GM21717 (cell line): ENCODE measurements at regions not wholly inside any gene's neighbourhood (a gene's known extent, or its start where the extent isn't known, plus 50 kb on each side); places are given as distances from the start of the nearest gene placed in this dataset.

Experiments used
- ATAC-seq: cut with Tn5 transposase; IDR thresholded peaks from one replicate; pipeline ENCODE4 v1.9.1; 2021; ENCODE audit warnings: mild to moderate bottlenecking, moderate library complexity; ENCODE audit not compliant: unreplicated experiment

DNA sequence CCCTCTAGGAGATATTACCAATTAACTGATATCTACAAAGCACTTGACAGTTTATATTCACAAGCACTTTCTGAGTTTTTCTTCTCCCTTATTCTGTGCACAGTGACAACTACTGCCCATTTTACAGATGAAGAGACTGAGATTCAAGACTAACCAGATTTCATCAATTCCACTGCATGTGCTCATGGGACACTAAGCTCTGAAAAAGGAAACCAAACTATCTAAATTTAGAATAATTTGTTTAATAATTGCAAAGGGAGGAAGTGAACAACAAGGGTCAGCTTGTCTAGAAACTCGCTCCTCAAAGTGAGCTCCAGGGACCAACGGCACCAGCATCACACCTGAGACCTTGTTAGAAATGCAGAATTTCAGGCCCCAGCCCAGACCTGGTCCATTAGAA is 50.8 kb upstream of the MYLIP start:
- peak; percentile 82 for ATAC-seq

DNA sequence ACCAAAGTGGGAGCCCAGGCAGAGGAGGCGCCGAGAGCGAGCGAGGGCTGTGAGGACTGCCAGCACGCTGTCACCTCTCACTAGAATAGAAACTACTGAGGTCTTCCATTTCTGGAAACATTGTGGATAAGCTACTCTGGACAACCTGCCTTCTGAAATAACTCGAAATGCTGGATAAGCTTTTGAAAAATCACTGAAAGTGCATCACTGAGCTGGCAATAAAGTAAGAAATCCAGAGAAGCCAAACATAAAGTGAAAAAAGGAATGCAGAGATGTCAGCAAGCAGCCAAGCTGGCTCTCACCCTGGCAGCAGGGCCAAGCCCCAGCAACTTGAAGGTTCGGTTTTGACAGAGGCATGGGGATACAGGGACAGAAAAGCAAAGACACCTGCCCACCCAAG is 59.2 kb upstream of the MYLIP start:
- no peak for ATAC-seq

DNA sequence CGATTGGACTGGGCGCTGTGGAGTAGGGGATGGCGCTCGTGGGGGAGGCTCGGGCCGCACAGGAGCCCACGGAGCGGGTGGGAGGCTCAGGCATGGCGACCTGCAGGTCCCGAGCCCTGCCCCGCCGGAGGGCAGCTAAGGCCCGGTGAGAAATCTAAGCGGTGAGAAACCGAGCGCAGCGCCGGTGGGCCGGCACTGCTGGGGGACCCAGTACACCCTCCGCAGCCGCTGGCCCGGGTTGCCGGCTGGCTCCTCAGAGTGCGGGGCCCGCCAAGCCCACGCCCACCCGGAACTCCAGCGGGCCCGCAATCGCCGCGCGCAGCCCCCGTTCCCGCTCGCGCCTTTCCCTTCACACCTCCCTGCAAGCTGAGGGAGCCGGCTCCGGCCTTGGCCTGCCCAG is 59.7 kb upstream of the MYLIP start:
- ATAC-seq = no peak

DNA sequence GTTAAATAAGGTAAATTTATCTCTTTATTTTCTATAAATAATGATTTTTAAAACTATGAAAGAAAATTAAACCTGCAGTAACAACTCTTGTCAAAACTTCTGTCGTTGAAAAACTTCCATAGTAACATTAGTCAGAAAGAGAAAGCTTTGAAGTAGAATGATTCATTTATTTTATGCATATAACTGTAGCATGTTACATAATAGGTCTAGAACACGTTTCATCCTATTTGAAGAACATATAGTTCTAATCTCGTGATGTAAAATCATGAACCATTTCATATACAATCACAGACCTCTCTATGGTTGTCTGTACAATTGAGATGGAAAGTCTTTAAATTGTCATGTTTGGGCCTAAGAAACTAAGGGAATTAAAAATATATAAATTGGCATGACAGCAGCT is 61.3 kb upstream of the MYLIP start:
- ATAC-seq = no peak

DNA sequence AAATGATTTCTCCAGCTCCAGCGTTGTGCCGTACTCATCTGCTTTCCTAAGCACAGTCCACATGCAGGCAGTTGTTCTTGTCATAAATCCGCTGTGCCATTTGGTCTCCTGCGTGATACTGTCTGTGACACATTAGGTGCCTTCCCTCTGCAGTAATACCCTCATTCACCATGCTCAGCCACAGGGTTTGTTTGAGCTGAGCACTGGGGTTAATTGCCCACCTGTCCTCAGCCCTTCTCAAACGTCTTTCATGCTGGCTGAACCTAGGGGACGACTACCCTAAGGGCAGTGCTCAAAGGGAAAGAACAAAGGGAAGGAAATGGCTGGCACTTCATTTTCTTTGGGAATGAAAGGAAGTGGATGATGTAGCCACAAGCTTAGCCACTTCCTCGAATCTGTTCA is 64.2 kb upstream of the MYLIP start:
- no peak for ATAC-seq

DNA sequence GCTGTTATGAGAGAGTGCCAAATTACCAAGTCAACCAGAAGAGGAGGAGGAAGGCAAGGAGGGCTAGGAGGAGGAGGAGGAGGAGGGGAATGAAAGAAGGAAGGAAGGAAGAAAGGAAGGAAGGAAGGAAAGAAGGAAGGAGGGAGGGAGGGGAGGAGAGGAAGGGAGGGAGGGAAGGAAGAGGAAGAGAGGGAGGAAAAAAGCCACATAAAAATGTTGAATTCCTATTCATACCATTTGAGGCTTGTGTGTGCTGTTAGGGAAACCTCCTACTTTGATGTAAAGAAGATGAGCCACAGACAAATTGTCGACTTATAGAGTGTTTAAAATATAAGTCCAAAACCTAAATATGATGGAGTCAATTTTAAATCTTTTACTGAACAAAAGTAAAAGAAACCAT is 65.3 kb upstream of the MYLIP start:
- no peak for ATAC-seq

DNA sequence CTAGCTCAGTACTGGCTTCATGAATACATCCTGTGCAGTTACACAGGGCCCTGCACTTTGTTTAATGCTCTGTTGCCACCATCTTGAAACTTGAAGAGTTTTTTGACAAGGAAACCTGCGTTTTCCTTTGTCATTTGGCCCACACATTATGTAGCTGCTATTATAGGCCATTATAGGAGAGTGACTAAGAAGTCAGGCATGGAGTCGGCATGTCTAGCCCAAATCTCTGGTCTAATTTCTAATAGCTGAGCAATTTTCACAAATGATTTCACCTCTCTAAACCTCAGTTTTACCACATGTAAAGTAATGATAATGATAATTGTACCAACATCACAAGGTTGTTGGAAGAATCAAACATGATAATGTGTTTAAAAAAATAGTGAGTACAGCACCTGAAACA is 67.1 kb upstream of the MYLIP start:
- ATAC-seq = no peak

DNA sequence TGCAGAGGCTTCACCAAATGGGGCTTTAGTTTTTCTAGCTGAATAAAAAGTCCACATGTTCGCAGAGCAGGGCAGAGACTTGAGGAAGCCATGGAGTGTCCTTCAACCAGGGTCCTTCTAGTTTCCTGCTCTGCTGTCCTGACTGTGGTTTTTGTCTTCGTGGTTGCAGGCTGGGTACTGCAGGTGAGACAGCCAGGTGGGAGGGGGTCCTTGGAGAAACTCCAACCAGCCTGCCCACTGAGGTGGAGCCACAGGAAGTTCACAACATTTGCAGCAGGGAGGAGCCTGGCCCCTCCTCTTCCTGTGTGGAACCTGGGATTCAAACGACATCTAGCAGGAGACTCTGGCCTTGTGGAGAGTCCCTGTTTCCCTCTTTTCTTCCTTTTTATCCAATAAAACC is 68.8 kb upstream of the MYLIP start:
- no peak for ATAC-seq

DNA sequence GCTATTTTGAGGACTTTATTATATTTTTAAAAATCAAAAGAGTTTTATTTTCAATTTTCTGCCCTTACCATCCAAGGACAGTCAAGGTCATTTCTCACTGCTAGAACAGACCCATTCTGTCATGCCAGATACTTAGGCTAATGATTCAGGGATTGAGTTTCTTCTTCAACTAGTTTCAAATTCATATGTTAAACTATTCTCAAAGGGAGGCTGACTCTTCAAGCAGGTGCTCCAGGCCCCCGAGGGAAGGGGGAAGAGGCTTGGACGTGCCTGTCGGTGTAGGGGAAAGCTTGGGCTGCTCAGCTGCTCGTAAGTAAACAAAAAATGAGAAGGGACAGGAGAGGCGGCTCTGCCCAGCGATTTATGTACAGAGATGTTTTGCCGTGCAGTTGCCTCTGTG is 69.4 kb upstream of the MYLIP start:
- no peak for ATAC-seq

DNA sequence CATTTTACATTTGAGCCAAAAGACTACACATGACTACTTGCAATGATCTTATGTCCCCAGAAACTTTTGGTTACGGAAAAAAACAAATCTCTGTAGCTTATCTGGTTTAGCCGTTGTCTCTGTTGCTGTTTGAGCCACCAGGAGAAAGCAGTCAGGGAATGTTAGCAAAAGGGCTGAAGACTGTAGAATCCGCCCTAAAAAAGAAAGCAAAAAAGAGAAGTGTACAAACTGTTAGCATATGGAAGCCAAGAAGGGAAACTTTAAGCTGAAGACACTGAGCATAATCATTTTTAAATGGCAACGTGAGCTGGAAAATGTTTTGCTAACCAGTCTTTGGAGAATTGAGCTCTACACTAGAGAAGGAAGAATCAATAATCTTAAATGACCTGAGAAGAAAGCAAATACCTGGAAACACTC is 69.9 kb upstream of the MYLIP start:
- no peak for ATAC-seq

DNA sequence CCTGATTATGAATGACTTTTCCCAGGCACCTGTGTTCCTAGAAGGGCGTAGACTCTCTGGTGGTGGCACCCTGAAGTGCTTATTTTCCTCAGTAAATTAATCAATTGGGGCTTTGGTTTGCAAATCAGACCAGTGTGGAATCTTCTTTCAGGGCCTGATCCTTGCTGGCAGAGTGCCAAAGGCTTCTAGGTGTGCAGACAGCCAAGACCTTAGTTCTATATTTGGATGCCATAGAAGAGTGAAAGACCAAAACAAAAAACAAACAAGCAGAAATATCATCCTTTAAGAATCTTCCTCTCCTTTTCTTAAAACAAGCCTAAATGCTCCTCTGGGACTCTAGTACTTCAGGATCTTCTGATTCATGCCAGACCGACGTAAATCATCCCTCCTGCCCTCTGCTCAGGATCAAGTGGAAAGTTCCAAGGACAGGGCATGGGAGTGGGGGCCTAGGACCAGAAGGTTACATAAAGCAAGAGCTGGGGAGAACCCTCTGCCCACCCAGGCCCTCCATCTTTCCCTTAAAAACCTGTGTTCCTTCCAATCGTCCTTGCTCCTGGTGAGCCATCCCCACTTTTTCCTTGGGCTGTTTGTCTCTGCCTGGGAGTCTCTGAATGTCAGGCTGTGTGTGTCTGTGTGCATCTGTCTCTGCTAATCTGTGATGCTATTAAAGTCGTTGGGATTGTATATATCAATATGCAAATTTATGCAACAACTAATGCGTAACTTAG is 70.5 kb upstream of the MYLIP start:
- ATAC-seq = no peak

DNA sequence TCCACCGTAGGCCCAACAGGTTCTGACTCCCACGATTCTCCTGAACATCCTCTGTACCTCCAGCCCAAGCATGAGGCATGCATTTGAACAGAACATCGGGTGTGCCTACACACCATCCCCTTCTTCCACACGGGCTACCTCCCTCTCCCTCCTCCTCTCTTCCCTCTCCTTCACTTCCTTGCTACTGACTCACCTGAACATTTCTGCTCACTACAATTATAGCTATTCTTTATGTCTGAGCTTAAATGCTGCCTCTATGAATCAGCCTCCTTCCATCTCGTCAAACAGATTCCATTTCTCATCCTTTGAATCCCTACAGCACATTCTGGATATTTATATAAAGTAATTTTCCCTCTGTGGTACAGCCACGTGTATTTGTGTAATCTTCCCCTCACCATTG is 71.4 kb upstream of the MYLIP start:
- no peak for ATAC-seq

DNA sequence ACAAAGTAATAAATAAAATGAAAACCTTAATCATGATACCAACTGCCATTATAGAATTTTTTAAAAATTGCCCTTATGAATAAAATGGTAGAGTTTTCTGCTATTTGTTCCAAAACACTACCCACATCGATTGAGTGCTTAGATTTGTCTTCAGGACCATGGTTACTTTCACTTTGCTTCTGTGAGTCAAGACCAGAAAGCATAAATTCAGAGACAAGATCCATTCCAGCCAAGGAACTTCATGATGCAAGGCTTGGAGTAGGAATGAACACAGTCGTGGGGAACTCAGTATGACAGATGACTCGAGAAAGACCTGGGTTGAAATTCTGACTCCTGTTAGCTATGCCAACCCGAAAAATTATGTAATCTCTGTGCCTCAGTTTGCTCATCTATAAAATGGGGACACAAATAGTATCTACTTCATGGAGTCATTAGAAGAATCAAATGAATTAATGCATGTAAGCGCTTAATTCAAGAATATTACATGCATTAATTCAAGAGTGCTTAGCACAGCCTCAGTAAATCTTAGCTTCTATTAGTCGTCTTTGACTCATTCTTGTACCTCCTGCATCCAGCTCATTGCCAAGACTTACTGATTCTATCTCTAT is 72.5 kb upstream of the MYLIP start:
- ATAC-seq = no peak

DNA sequence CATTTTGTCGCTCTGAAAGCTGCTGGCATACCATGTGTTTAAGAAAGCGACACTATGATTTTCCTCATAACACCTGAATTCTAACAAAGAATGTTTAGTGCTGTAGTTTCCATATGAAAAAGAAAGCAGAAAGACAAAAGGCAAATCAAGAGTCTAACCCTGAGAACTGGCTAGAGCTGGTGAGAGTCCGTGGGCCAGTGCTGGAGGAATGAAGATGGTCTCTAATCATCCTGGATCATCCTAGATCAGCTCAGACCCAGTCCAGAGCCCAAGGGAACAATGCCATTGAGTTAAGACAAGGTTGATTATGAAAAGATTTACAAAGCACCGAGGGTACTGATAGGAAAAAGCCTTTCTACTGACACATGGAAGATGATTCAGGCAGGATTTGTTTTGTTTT is 73.0 kb upstream of the MYLIP start:
- no peak for ATAC-seq

DNA sequence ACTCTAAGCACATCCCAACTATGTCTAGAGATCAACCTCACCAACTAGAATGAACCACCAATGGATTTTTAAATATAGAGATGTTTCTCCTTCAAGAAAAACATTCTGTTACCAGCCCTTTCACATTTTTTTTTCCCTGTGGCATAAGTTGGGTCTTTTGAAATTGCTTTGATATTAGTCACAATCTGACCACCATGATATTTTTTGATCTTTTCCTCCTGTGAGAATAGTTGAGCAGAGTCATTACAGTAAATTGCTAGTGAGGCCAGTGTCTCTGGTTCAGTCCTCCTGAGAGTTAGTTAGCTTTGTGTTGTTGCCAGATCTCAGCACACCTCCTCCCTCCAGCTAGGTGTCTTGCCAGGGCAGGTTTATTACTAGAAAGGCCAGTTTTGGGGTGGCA is 79.7 kb upstream of the MYLIP start:
- ATAC-seq = no peak

DNA sequence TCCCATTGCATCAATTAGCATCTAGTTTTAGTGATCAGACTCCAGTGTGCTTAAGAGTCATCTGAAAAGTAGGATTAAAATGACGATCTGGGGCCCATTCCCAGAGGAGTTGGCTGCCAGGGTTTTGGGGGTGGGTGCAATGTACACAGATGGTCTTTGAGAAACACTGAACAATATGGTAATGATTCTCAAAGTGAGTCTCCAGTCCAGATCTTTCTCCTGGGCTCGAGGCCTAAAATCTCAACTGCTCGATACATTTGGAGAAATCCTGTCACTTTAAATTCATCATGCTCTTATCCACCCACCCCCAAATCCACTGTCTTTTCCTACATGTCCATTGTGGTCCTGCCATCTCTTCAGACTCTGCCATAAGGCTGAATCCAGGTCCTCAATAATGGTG is 80.7 kb upstream of the MYLIP start:
- ATAC-seq = no peak

DNA sequence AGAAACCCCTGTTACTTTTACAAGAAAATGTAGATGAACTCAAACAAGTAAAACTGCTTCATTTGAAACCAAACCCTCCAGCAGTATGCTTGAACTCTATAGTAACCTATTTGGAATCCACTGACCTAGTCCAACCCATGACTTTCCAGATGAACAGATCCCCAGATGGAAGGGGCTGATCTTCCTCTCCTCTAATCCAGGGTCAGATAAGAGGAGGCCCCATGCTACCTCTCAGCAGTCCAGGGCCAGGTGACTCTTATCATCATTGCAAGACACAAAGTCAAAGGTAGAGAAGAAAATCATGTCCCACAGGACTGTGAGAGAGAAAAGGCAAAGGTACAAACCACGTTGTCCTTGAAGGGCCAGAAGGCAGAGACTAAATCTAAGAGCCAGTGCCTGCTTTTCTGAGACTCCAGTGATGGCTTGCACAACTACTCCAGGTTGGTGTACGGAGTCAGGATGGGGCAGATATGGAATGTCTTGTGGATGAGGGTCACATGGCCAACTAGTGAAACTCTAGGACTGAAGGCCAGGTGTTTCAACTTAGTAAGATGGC is 81.4 kb upstream of the MYLIP start:
- ATAC-seq = no peak

DNA sequence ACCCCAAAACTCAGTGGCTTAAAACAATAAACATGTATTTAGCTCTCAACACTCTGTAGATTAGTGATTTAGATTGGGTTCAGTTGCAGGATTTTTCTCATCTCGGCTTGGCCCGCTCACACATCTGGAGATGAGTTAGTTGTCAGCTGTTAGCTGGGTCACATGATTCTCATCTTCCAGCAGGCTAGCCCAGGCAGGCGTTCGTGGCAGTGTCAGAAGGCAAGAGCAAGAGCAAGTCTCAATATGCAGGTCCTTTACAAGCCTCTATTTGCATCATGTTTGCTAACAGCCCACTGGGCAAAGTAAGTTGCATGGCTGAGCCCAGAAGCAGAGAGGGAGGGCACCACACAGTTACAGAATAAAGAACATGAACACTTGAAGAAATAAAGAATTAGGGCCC is 83.6 kb upstream of the MYLIP start:
- no peak for ATAC-seq

DNA sequence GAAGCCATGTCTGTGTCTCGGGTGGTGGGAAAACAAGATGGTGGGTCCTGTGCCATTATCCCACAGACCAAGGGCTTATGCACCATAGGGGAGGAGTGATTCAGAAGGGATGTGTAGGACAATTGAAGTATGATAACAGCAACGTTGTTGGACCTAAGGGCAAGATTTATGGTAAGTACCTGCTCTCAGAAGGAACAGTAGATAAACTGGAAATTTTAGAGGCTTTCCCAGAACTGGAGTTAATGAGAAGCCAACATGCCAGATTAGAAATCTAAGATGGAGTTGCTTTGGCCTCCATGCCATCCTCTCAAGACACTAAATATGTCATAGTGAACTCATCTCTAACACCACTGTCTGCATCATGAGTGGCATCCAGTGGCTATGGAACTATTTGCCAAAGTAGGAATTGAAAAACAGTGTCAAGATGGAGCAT is 84.7 kb upstream of the MYLIP start:
- no peak for ATAC-seq

DNA sequence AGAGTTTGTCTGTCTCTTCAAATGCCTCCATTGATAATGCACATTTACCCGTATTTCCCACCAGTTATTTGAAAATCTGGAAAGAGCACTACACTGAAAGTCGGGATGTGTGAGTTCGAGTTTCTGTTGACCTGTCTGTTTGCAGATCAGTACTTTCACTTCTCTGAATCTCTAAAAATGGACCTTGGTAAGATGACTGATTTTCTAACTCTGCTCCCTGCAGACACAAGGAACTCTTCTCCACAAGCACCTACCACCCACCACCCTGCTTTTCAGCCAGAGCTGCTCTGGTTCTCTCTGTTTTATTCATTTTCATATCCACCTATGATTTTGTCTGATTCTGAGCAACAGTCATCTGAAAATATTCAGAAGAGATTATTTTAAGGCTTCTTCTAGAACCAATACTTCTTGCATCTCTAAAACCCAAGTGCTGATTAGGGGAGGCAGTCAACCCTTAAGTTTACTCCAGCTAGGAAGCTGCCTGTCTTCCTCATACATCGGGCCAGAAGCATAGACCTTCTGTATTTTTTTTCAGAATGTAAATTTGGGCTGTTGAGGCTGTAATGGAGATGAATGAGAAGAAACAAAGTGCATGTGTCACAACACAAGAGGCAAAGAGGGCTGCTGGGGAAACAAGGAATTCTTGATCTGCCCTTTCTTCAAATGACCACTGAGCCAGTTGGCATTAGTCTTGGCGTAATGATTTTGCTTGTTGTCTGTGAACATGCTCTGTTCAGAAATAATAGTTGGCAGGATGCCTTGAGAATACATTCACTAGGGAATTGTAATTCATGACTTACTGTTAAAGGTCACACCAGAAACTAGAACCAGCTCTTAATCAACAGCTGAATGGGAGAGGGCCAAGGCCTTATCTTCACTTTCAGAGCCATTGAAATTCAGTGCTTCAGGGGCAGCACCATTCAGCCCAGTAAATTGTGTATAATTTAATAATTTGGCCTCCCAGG is 85.4 kb upstream of the MYLIP start:
- ATAC-seq = peak; percentile 80

DNA sequence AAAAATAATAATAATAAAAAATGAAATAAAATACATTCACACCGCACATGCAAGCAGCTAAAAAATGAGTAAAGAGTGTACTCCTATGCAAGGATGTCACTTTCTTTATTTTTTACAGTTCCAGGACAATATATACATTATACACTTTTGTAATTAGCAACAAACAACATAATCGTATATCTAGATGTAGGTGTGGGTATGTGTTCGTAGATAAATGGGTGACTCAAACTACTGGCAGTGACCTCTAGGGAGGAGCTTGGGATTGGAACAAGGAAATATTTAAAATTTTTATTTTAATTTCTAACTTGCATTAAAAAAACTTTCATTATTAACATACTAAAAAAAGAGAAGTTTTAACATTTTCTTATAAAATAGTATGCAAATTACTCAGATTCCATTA is 86.1 kb upstream of the MYLIP start:
- no peak for ATAC-seq

DNA sequence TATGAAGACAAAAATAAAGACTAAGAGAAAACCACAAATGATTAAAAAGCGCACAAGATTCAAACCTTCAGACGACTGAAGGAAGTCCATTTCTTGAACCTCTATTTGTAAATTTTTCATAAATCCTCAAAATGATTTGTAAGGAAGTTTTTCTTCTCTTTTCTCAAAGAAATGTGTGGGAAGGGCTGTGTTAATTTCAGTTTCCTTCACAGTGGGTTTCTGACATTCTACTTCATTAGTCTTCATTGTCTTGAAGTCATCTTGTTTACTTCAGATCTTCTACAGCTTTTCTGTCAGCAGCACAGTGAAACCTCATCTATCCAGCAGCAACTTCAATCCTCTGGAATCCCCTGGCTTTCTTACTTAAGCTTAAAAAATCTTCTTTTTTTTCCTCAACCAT is 87.6 kb upstream of the MYLIP start:
- no peak for ATAC-seq
